K562 (cell line): ENCODE measurements at regions not wholly inside any gene's neighbourhood (a gene's known extent, or its start where the extent isn't known, plus 50 kb on each side); places are given as distances from the start of the nearest gene placed in this dataset.

Experiments used
- NONO ChIP-seq, 2 experiments: fragments of 200-400 bp in 1 of 2; fragments of 450-650 bp in 1 of 2; formaldehyde crosslinking in 1 of 2; IDR thresholded peaks; 2 replicates each; pipeline ENCODE4 v1.6.1; 2017; ENCODE audit warnings: low read depth in 2 of 2, mild to moderate bottlenecking in 2 of 2, moderate library complexity in 2 of 2, low read length in 1 of 2
- POLR2A ChIP-seq: fragments of 450-650 bp; conservative IDR thresholded peaks from 2 replicates; pipeline ENCODE4 v1.6.1; 2016
- TF ChIP-seq, protein P1 (sequence below): sonication (generic); formaldehyde crosslinking; IDR thresholded peaks from 2 replicates; pipeline ENCODE4 v1.9.0; 2022; ENCODE audit warnings: mild to moderate bottlenecking, missing genetic modification reagents

DNA sequence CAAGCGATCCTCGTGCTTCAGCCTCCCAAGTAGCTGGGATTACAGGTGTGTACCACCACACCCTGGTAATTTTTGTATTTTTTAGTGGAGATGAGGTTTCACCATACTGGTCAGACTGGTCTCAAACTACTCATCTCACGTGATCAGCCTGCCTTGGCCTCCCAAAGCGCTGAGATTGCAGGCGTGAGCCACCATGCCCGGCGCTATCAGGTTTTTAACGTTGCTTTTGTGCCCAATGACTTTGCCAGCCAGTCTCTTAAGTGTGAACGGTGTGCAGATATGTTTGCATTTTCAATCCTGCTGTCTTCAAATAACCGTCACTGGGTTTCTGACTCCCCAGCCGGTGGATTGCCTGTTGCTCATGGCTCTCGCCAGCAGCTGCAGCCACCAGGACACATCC lies 201.8 kb upstream of the PPP2R2D start:
- no peak for TF ChIP-seq POLR2A
- TF ChIP-seq, protein P1, sequence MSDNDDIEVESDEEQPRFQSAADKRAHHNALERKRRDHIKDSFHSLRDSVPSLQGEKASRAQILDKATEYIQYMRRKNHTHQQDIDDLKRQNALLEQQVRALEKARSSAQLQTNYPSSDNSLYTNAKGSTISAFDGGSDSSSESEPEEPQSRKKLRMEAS: no peak
- no peak for TF ChIP-seq NONO (IDR thresholded peaks at IDR 0.05; ENCODE audit: low read depth in 2 of 2, low read length in 1 of 2)
